ENCODE measurements at regions not wholly inside any gene's neighbourhood (a gene's known extent, or its start where the extent isn't known, plus 50 kb on each side); places are given as distances from the start of the nearest gene placed in this dataset.

DNA sequence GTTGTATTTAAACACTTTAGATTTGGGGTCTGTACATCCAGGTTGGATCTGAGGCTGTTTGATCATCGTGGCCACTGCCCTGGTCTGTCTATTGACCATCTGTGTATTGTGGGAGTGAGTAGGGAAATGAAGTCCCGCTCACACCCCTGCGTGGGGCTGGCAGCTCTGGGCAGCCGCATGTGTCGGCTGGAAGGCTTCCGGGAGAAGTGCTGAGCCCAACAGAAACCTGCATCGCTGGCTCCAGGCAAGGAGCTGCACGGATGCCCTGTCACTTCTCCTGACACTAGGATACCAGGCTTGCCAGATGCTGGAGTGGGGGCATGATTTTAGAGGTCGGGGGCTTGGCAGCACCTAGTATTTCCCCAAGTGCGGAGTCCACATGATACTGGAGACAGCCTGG lies 93.6 kb downstream of the PHETA1 start:
- H3K36me3 Mint-ChIP-seq (ENCODE audit: unreplicated experiment), result no peaks in the 10 kb centered on the region
- H3K9me3 Mint-ChIP-seq (ENCODE audit: unreplicated experiment), result no peaks in the 10 kb centered on the region
- H3K4me1 Mint-ChIP-seq (ENCODE audit: unreplicated experiment), result no peaks in the 10 kb centered on the region
- H3K27ac Mint-ChIP-seq (ENCODE audit: unreplicated experiment), result no peak overlapping the region
- DNase-seq (ENCODE audit: extremely low spot score, unreplicated experiment), result no peak
- peaks cover 18% of the 10 kb centered on the region for H3K27me3 Mint-ChIP-seq (ENCODE audit: unreplicated experiment)
- no peak overlapping the region for H3K4me3 Mint-ChIP-seq (ENCODE audit: unreplicated experiment)
- TF ChIP-seq, protein P1, sequence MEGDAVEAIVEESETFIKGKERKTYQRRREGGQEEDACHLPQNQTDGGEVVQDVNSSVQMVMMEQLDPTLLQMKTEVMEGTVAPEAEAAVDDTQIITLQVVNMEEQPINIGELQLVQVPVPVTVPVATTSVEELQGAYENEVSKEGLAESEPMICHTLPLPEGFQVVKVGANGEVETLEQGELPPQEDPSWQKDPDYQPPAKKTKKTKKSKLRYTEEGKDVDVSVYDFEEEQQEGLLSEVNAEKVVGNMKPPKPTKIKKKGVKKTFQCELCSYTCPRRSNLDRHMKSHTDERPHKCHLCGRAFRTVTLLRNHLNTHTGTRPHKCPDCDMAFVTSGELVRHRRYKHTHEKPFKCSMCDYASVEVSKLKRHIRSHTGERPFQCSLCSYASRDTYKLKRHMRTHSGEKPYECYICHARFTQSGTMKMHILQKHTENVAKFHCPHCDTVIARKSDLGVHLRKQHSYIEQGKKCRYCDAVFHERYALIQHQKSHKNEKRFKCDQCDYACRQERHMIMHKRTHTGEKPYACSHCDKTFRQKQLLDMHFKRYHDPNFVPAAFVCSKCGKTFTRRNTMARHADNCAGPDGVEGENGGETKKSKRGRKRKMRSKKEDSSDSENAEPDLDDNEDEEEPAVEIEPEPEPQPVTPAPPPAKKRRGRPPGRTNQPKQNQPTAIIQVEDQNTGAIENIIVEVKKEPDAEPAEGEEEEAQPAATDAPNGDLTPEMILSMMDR (IDR thresholded peaks at IDR 0.05), result no peak

DNA sequence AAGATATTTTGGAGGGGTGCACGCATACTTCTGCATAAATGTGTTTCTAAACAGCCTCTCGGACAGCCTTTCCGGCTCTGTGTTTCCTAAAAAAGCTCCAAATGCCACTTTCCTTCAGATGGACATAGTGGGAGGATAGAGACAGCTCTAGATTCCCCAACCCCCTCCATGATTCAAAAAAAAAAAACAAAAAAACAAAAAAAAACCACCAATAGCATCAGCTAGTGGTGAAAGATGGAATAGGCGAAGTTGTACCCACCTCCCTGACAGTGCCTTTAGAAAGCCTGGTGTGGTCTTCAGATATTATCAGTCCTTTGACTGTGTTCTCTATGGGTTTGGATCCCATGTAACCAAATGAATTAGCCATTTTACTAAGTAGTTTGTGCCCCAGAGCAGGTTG lies 94.1 kb downstream of the PHETA1 start:
- Mint-ChIP-seq H3K9me3 (ENCODE audit: unreplicated experiment) (no peaks in the 10 kb centered on the region), H3K4me1 (ENCODE audit: unreplicated experiment) (no peaks in the 10 kb centered on the region), H3K36me3 (ENCODE audit: unreplicated experiment) (no peaks in the 10 kb centered on the region), H3K27ac (ENCODE audit: unreplicated experiment) (no peak overlapping the region), H3K27me3 (ENCODE audit: unreplicated experiment) (peaks cover 23% of the 10 kb centered on the region), H3K4me3 (ENCODE audit: unreplicated experiment) (no peak overlapping the region)
- TF ChIP-seq, protein P1 (IDR thresholded peaks at IDR 0.05), result peak; percentile 27
- no peak for DNase-seq (ENCODE audit: extremely low spot score, unreplicated experiment)

DNA sequence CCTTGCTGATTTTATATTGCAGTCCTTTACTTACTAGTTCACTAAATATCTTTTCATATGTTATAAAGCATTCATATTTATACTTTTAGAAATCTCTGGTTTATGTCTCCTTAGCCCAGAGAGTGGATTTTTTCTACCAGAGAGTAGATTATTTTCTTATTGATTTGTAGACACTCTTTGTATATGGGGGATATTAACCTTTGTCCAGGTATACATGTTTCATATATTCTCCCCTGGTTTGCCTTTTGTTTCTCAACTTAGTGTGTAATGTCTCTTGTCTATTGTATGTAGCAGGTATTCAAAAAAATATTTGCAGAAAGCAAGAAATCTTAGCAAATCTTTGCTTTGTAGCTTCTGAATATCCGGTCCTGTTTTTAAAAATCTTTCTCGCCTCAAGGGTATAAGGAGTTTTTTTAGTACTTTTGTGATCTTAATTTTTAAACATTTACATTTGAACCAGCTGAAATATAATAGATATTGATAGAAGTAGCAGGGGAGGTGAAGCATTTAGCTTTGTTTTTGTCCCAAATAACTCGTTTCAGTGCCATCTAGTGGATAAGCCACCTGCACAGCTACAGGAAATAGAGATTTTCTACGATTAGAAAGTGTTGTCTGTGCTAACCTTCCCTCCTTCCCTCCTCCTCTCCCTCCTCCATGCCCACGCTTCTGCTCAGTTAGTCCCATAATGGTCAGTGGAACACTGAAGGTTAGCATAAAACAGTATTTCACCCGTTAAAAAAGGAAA lies 97.0 kb downstream of the PHETA1 start:
- no peaks in the 10 kb centered on the region for H3K9me3 Mint-ChIP-seq (ENCODE audit: unreplicated experiment)
- no peak overlapping the region for H3K4me3 Mint-ChIP-seq (ENCODE audit: unreplicated experiment)
- no peak overlapping the region for H3K27ac Mint-ChIP-seq (ENCODE audit: unreplicated experiment)
- no peak for DNase-seq (ENCODE audit: extremely low spot score, unreplicated experiment)
- TF ChIP-seq, protein P1 (IDR thresholded peaks at IDR 0.05), result peak; percentile 36
- H3K27me3 Mint-ChIP-seq (ENCODE audit: unreplicated experiment), result peaks cover 26% of the 10 kb centered on the region
- H3K4me1 Mint-ChIP-seq (ENCODE audit: unreplicated experiment), result no peaks in the 10 kb centered on the region
- H3K36me3 Mint-ChIP-seq (ENCODE audit: unreplicated experiment), result no peaks in the 10 kb centered on the region

DNA sequence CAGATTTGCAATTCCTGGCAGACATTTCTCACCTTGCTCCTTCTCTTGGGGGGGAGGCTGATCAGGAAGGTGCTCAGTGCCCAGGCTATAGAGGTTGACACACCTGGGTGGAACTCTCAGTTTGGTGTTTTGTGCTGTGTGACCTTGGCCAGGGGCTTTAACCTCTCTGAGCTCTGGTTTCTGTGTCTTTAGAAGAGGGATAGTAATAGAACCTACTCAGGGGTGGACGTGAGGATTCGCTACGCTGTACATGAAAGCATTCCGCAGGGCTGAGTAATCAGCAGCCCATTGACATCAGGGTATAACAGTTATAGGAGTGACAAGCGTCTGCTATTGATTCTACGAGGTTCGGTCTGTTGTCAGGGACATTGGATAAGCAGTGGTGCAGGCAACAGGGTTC lies 98.1 kb downstream of the PHETA1 start:
- no peaks in the 10 kb centered on the region for H3K9me3 Mint-ChIP-seq (ENCODE audit: unreplicated experiment)
- TF ChIP-seq, protein P1 (IDR thresholded peaks at IDR 0.05), result no peak
- no peak overlapping the region for H3K4me3 Mint-ChIP-seq (ENCODE audit: unreplicated experiment)
- H3K4me1 Mint-ChIP-seq (ENCODE audit: unreplicated experiment), result no peaks in the 10 kb centered on the region
- no peaks in the 10 kb centered on the region for H3K36me3 Mint-ChIP-seq (ENCODE audit: unreplicated experiment)
- H3K27ac Mint-ChIP-seq (ENCODE audit: unreplicated experiment), result no peak overlapping the region
- H3K27me3 Mint-ChIP-seq (ENCODE audit: unreplicated experiment), result peaks cover 28% of the 10 kb centered on the region
- no peak for DNase-seq (ENCODE audit: extremely low spot score, unreplicated experiment)

DNA sequence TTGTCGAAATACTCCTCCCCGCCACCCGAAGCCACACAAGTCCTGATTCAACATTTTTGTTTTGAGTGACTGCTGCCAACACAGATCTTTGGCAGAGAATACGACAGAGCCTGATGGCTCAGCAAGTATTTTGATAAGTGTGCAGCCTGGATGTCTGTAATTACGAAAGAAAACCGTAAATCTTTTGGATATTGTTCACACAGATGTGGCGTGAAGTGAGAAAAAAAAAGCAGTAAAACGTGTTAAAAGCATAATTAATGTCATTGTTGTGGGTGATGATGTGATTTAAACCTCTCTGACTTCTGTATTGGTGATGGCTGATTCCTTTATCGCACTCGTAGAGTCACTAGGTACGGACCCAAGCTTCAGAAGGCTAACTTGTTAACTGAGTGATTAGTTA lies 98.7 kb downstream of the PHETA1 start:
- H3K36me3 Mint-ChIP-seq (ENCODE audit: unreplicated experiment), result no peaks in the 10 kb centered on the region
- no peak for DNase-seq (ENCODE audit: extremely low spot score, unreplicated experiment)
- H3K9me3 Mint-ChIP-seq (ENCODE audit: unreplicated experiment), result no peaks in the 10 kb centered on the region
- H3K4me1 Mint-ChIP-seq (ENCODE audit: unreplicated experiment), result no peaks in the 10 kb centered on the region
- TF ChIP-seq, protein P1 (IDR thresholded peaks at IDR 0.05), result no peak
- H3K27ac Mint-ChIP-seq (ENCODE audit: unreplicated experiment), result no peak overlapping the region
- no peak overlapping the region for H3K4me3 Mint-ChIP-seq (ENCODE audit: unreplicated experiment)
- H3K27me3 Mint-ChIP-seq (ENCODE audit: unreplicated experiment), result peaks cover 31% of the 10 kb centered on the region

Measured in osteocyte (in vitro differentiated cells).